H9 (cell line): ENCODE measurements at regions not wholly inside any gene's neighbourhood (a gene's known extent, or its start where the extent isn't known, plus 50 kb on each side); places are given as distances from the start of the nearest gene placed in this dataset.
"Not testable (repeated sequence)": the region's sequence is repeated elsewhere in the genome, so short reads cannot be mapped to it uniquely, and the experiment has no call there.

ENCODE experiments used
- DNase-seq: peaks from one replicate; pipeline ENCODE4 v3.0.0-alpha.2; 2017
- H2AFZ ChIP-seq: one replicate; pipeline ENCODE4 v1.6.1; 2013; ENCODE audit warnings: mild to moderate bottlenecking, low read length, control low read depth, moderate library complexity
- H2AK5ac ChIP-seq: 2 replicates; pipeline ENCODE4 v1.6.1; 2013; ENCODE audit warnings: low read length, control low read depth, mixed read lengths; ENCODE audit not compliant: insufficient read length
- H2BK120ac ChIP-seq: one replicate; pipeline ENCODE4 v1.6.1; 2013; ENCODE audit warnings: low read depth, mild to moderate bottlenecking, low read length, control low read depth, inconsistent platforms; ENCODE audit not compliant: poor library complexity, severe bottlenecking
- H2BK12ac ChIP-seq: 2 replicates; pipeline ENCODE4 v1.6.1; 2013; ENCODE audit warnings: low read length, control low read depth, mixed read lengths, low read depth; ENCODE audit not compliant: insufficient read length
- H2BK15ac ChIP-seq: 2 replicates; pipeline ENCODE4 v1.6.1; 2013; ENCODE audit warnings: low read depth, low read length, control low read depth
- H2BK20ac ChIP-seq: one replicate; pipeline ENCODE4 v1.6.1; 2013; ENCODE audit warnings: low read depth, mild to moderate bottlenecking, low read length, control low read depth, inconsistent platforms; ENCODE audit not compliant: poor library complexity, severe bottlenecking
- H2BK5ac ChIP-seq: 2 replicates; pipeline ENCODE4 v1.6.1; 2013; ENCODE audit warnings: low read length, control low read depth, mixed read lengths; ENCODE audit not compliant: insufficient read length
- H3K14ac ChIP-seq: 2 replicates; pipeline ENCODE4 v1.6.1; 2013; ENCODE audit warnings: low read length, control low read depth; ENCODE audit not compliant: insufficient read depth
- H3K18ac ChIP-seq: 2 replicates; pipeline ENCODE4 v1.6.1; 2013; ENCODE audit warnings: low read depth, mild to moderate bottlenecking, mixed read lengths, low read length, control low read depth; ENCODE audit not compliant: insufficient read length
- H3K23ac ChIP-seq: 2 replicates; pipeline ENCODE4 v1.6.1; 2013; ENCODE audit warnings: low read length, control low read depth, mixed read lengths, low read depth; ENCODE audit not compliant: insufficient read length
- H3K23me2 ChIP-seq: 2 replicates; pipeline ENCODE4 v1.6.1; 2013; ENCODE audit warnings: low read depth, mild to moderate bottlenecking, mixed read lengths, low read length, control low read depth; ENCODE audit not compliant: insufficient read length, poor library complexity, severe bottlenecking
- H3K27ac ChIP-seq: 2 replicates; pipeline ENCODE4 v1.5.1; 2013; ENCODE audit warnings: low read length, control low read depth, mixed read lengths, low read depth; ENCODE audit not compliant: insufficient read length
- H3K27me3 ChIP-seq: 2 replicates; pipeline ENCODE4 v1.6.1; 2013; ENCODE audit warnings: low read length, control low read depth, inconsistent platforms; ENCODE audit not compliant: insufficient read depth
- H3K4ac ChIP-seq: 2 replicates; pipeline ENCODE4 v1.6.1; 2013; ENCODE audit warnings: low read depth, mild to moderate bottlenecking, control low read depth, inconsistent platforms, low read length, moderate library complexity
- H3K4me1 ChIP-seq: 2 replicates; pipeline ENCODE4 v1.6.1; 2013; ENCODE audit warnings: low read length, control low read depth, inconsistent platforms; ENCODE audit not compliant: insufficient read depth
- H3K4me2 ChIP-seq: 2 replicates; pipeline ENCODE4 v1.6.1; 2013; ENCODE audit warnings: low read length, control low read depth, mixed read lengths; ENCODE audit not compliant: insufficient read length, insufficient read depth
- H3K56ac ChIP-seq: 2 replicates; pipeline ENCODE4 v1.6.1; 2013; ENCODE audit warnings: low read depth, mild to moderate bottlenecking, mixed read lengths, low read length, control low read depth; ENCODE audit not compliant: insufficient read length
- H3K79me1 ChIP-seq: 2 replicates; pipeline ENCODE4 v1.6.1; 2013; ENCODE audit warnings: low read depth, mild to moderate bottlenecking, moderate library complexity, low read length, control low read depth, inconsistent platforms; ENCODE audit not compliant: insufficient read depth, poor library complexity, severe bottlenecking
- H3K79me2 ChIP-seq: 2 replicates; pipeline ENCODE4 v1.6.1; 2013; ENCODE audit warnings: low read length, control low read depth, inconsistent platforms; ENCODE audit not compliant: insufficient read depth
- H3K9ac ChIP-seq: 2 replicates; pipeline ENCODE4 v1.6.1; 2013; ENCODE audit warnings: low read length, control low read depth, mixed read lengths; ENCODE audit not compliant: insufficient read length; ENCODE audit errors: extremely low read depth
- H3K9me3 ChIP-seq: one replicate; pipeline ENCODE4 v1.6.1; 2013; ENCODE audit warnings: low read depth, low read length, inconsistent platforms; ENCODE audit not compliant: control insufficient read depth
- H3T11ph ChIP-seq: one replicate; pipeline ENCODE4 v1.6.1; 2013; ENCODE audit warnings: mild to moderate bottlenecking, low read length, control low read depth, inconsistent platforms
- H4K20me1 ChIP-seq: one replicate; pipeline ENCODE4 v1.6.1; 2013; ENCODE audit not compliant: control insufficient read depth, insufficient read length, insufficient read depth
- H4K5ac ChIP-seq: 2 replicates; pipeline ENCODE4 v1.6.1; 2013; ENCODE audit warnings: low read depth, mild to moderate bottlenecking, mixed read lengths, low read length, control low read depth; ENCODE audit not compliant: insufficient read length
- H4K8ac ChIP-seq: replicated peaks from 2 replicates; pipeline ENCODE4 v1.6.1; 2013; ENCODE audit warnings: low read length, control low read depth, mixed read lengths, low read depth; ENCODE audit not compliant: insufficient read length
- H4K91ac ChIP-seq: 2 replicates; pipeline ENCODE4 v1.6.1; 2013; ENCODE audit warnings: low read depth, mild to moderate bottlenecking, moderate library complexity, mixed read lengths, low read length, control low read depth; ENCODE audit not compliant: insufficient read length
- H3K27ac Mint-ChIP-seq, 3 experiments: 2 replicates in 2 of 3; 3 replicates in 1 of 3; pipeline ENCODE4 v1.8.0; 2020 to 2021; ENCODE audit warnings: mixed read lengths in 3 of 3, mild to moderate bottlenecking in 1 of 3, moderate library complexity in 1 of 3
- H3K27me3 Mint-ChIP-seq: 2 replicates; pipeline ENCODE4 v1.8.0; 2021; ENCODE audit warnings: low read depth, mild to moderate bottlenecking, moderate library complexity, mixed read lengths
- H3K36me3 Mint-ChIP-seq, 3 experiments: 2 replicates in 2 of 3; 3 replicates in 1 of 3; pipeline ENCODE4 v1.8.0; 2020 to 2021; ENCODE audit warnings: low read depth in 3 of 3, mixed read lengths in 3 of 3; ENCODE audit not compliant: insufficient read depth in 1 of 3
- H3K4me1 Mint-ChIP-seq, 2 experiments: 2 replicates each; pipeline ENCODE4 v1.8.0; 2020; ENCODE audit warnings: mixed read lengths in 2 of 2
- H3K4me3 Mint-ChIP-seq, 2 experiments: 2 replicates in 1 of 2; 3 replicates in 1 of 2; pipeline ENCODE4 v1.8.0; 2020 to 2021; ENCODE audit warnings: mild to moderate bottlenecking in 2 of 2, mixed read lengths in 2 of 2, moderate library complexity in 1 of 2
- H3K9me3 Mint-ChIP-seq, 2 experiments: 2 replicates in 1 of 2; 3 replicates in 1 of 2; pipeline ENCODE4 v1.8.0; 2020; ENCODE audit warnings: mild to moderate bottlenecking in 2 of 2, mixed read lengths in 2 of 2, moderate library complexity in 1 of 2
- WGBS: extraction: QIAGEN DNeasy Blood & Tissue Kit; methylation state at CpG from one replicate; pipeline ENCODE4 v1.1.7; 2013; ENCODE audit warnings: missing lambda C conversion rate, low lambda C conversion rate, mixed read lengths; ENCODE audit not compliant: insufficient read length; ENCODE audit errors: extremely low coverage; 5-methylcytosine and 5-hydroxymethylcytosine counted together
- TF ChIP-seq, protein P1 (sequence below): fragments of 200-600 bp; sonication (generic); conservative IDR thresholded peaks from 3 replicates; pipeline ENCODE4 v1.8.0; 2021; ENCODE audit warnings: antibody characterized with exemption, mild to moderate bottlenecking

DNA sequence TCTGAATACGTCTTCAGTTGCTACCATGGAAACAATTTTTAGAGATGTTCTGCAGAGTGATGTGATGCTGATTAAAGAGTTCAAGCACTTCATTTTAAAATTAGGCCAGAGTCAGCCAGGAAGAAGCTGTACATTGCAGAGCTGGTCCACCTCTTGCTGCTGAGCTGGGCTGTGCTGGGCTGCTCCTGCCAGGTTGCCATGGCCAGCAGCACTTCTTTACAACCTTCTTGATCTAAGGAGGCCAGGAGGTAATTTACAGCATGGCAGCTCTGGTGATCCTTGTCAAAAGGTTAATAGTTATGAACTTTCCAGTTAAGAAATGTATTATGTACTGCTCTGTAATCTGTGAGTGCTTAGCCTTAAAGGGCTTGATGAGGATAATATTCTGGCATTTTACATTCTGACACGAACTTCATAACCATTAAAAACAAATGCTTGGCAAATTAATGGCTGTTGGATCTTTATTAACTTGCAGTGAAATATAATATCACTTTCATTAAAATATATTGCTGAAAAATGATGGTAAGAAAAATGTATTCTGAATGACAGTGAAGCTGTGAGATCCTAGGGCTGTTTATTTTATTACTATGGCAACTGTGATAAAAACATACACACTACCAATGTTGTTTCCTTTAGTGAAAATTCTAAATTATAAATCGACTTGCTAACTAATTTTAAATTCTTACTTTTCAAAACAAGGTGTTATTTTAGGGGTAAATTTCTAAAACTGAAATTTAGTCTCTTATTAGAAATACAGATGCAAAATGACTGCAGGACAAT is 259.7 kb downstream of the RFPL4B start:
- H3K27ac ChIP-seq: no peak overlapping the region
- H2BK5ac ChIP-seq: no peak overlapping the region
- Mint-ChIP-seq H3K27me3 (no peaks in the 10 kb centered on the region), H3K27ac (no peak overlapping the region), H3K4me3 (no peak overlapping the region), H3K4me1 (no peaks in the 10 kb centered on the region), H3K9me3 (peaks cover 21 to 36% of the 10 kb centered on the region in 2 experiments), H3K36me3 (peaks cover 17 to 41% (median 21%) of the 10 kb centered on the region in 3 experiments)
- no peak overlapping the region for H3K18ac ChIP-seq
- H3K4me1 ChIP-seq: no peaks in the 10 kb centered on the region
- H3K23me2 ChIP-seq: no peaks in the 10 kb centered on the region
- no peak overlapping the region for H3K23ac ChIP-seq
- no peaks in the 10 kb centered on the region for H3K79me1 ChIP-seq
- H4K5ac ChIP-seq: no peak overlapping the region
- H3K79me2 ChIP-seq: no peaks in the 10 kb centered on the region
- no peak overlapping the region for H2BK12ac ChIP-seq
- H3K27me3 ChIP-seq: no peaks in the 10 kb centered on the region
- no peak overlapping the region for H4K8ac ChIP-seq
- no peaks in the 10 kb centered on the region for H4K20me1 ChIP-seq
- no peak overlapping the region for H2AFZ ChIP-seq
- H2BK15ac ChIP-seq: no peak overlapping the region
- H2AK5ac ChIP-seq: no peak overlapping the region
- no peak overlapping the region for H3K4me2 ChIP-seq
- TF ChIP-seq, protein P1, sequence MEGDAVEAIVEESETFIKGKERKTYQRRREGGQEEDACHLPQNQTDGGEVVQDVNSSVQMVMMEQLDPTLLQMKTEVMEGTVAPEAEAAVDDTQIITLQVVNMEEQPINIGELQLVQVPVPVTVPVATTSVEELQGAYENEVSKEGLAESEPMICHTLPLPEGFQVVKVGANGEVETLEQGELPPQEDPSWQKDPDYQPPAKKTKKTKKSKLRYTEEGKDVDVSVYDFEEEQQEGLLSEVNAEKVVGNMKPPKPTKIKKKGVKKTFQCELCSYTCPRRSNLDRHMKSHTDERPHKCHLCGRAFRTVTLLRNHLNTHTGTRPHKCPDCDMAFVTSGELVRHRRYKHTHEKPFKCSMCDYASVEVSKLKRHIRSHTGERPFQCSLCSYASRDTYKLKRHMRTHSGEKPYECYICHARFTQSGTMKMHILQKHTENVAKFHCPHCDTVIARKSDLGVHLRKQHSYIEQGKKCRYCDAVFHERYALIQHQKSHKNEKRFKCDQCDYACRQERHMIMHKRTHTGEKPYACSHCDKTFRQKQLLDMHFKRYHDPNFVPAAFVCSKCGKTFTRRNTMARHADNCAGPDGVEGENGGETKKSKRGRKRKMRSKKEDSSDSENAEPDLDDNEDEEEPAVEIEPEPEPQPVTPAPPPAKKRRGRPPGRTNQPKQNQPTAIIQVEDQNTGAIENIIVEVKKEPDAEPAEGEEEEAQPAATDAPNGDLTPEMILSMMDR: no peak
- no peak overlapping the region for H2BK20ac ChIP-seq
- no peak overlapping the region for H2BK120ac ChIP-seq
- H4K91ac ChIP-seq: no peak overlapping the region
- H3K14ac ChIP-seq: no peak overlapping the region
- H3K4ac ChIP-seq: no peak overlapping the region
- DNase-seq: no peak
- H3K9me3 ChIP-seq: peaks cover 12% of the 10 kb centered on the region
- H3T11ph ChIP-seq: no peak overlapping the region
- no CpG with 5 or more reads among the region's 3 CpGs for WGBS
- H3K9ac ChIP-seq: no peak overlapping the region
- H3K56ac ChIP-seq: no peak overlapping the region

DNA sequence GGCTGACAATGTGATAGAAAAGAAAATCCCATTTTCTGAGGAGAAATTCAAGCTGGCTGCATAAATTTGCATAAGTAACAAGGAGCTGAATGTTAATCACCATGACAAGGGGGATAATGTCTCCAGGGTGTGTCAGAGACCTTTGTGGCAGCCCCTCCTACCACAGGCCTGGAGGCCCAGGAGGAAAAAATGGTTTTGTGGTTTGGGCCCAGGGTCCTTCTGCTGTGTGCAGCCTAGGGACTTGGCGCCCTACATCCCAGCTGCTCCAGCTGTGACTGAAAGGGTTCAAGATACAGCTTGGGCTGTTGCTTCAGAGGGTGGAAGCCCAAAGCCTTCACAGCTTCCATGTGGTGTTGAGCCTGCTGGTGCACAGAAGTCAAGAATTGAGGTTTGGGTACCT is 261.8 kb downstream of the RFPL4B start:
- not testable (repeated sequence) for H2BK5ac ChIP-seq, H3K27me3 ChIP-seq, H3K27me3 Mint-ChIP-seq, H4K91ac ChIP-seq, H3T11ph ChIP-seq, H4K20me1 ChIP-seq, H3K4me1 Mint-ChIP-seq, H3K23ac ChIP-seq, H3K4ac ChIP-seq, H3K23me2 ChIP-seq, H3K14ac ChIP-seq, H3K79me1 ChIP-seq, H2BK120ac ChIP-seq, H4K8ac ChIP-seq, H2BK15ac ChIP-seq, H3K27ac Mint-ChIP-seq, H2BK20ac ChIP-seq, H3K4me2 ChIP-seq, H2AFZ ChIP-seq, H3K27ac ChIP-seq, H3K56ac ChIP-seq, H3K18ac ChIP-seq, H2BK12ac ChIP-seq, H3K4me1 ChIP-seq, DNase-seq, H3K9ac ChIP-seq, H3K4me3 Mint-ChIP-seq, H2AK5ac ChIP-seq, H4K5ac ChIP-seq, H3K79me2 ChIP-seq
- H3K9me3 ChIP-seq: peaks cover 12% of the 10 kb centered on the region
- H3K36me3 Mint-ChIP-seq: peaks cover 17 to 41% (median 21%) of the 10 kb centered on the region in 3 experiments
- H3K9me3 Mint-ChIP-seq: peaks cover 21 to 32% of the 10 kb centered on the region in 2 experiments
- no CpG with 5 or more reads among the region's 1 CpG for WGBS
